B cell (primary cell): ENCODE measurements at regions not wholly inside any gene's neighbourhood (a gene's known extent, or its start where the extent isn't known, plus 50 kb on each side); places are given as distances from the start of the nearest gene placed in this dataset.

Experiments
- ATAC-seq: fragments of 200-7000 bp; cut with Tn5 transposase; one replicate; pipeline ENCODE4 v1.10.0; 2021; ENCODE audit warnings: low read depth, mild to moderate bottlenecking, moderate number of reproducible peaks, moderate library complexity
- CTCF ChIA-PET: fragments of 350-600 bp; sonication (Branson Sonifier 250); formaldehyde crosslinking; loops from one replicate; lab custom pipeline; 2021; ENCODE audit warnings: antibody characterized with exemption, inconsistent platforms; lab: Charles Lee
- POLR2A ChIA-PET: fragments of 350-600 bp; sonication (Branson Sonifier 250); formaldehyde crosslinking; loops from one replicate; lab custom pipeline; 2021; ENCODE audit warnings: antibody characterized with exemption; lab: Charles Lee
- DNase-seq: peaks from one replicate; pipeline ENCODE4 v3.0.0; 2013
- H2AFZ ChIP-seq: 2 replicates; pipeline ENCODE4 v1.6.1; 2012; ENCODE audit warnings: mild to moderate bottlenecking, low read depth, low read length; ENCODE audit not compliant: insufficient read depth, poor library complexity, severe bottlenecking
- H3K27ac ChIP-seq, 2 donors: 1 replicate in 1 of 2; 2 replicates in 1 of 2; pipeline ENCODE4 v1.5.1; 2012 to 2013; ENCODE audit warnings: low read length in 2 of 2, mild to moderate bottlenecking in 2 of 2, moderate library complexity in 1 of 2
- H3K27me3 ChIP-seq, 4 experiments: fragments of 200-600 bp in 1 of 4; sonication (generic) in 1 of 4; replicated peaks in 1 of 4; 1 replicate in 2 of 4; 2 replicates in 2 of 4; pipeline versions ENCODE4 v1.6.1 to v1.7.0; 2013 to 2016; ENCODE audit warnings: low read length in 3 of 4, mild to moderate bottlenecking in 2 of 4, mixed read lengths in 1 of 4, moderate library complexity in 1 of 4; ENCODE audit not compliant: insufficient read depth in 4 of 4, control insufficient read depth in 3 of 4; ENCODE audit errors: control extremely low read depth in 1 of 4
- H3K36me3 ChIP-seq, 2 experiments: replicated peaks in 1 of 2; 1 replicate in 1 of 2; 2 replicates in 1 of 2; pipeline versions ENCODE4 v1.6.1 to v1.7.1; 2013; ENCODE audit warnings: low read length in 1 of 2; ENCODE audit not compliant: insufficient read depth in 2 of 2, control insufficient read depth in 1 of 2; ENCODE audit errors: control extremely low read depth in 1 of 2, extremely low read depth in 1 of 2
- H3K4me1 ChIP-seq, 2 donors: fragments of 200-600 bp in 1 of 2; sonication (generic) in 1 of 2; 1 replicate in 1 of 2; 2 replicates in 1 of 2; pipeline versions ENCODE4 v1.5.1 to v1.6.1; 2013 to 2017; ENCODE audit warnings: low read length in 2 of 2; ENCODE audit not compliant: control insufficient read depth in 2 of 2, insufficient read depth in 2 of 2
- H3K4me2 ChIP-seq: replicated peaks from 2 replicates; pipeline ENCODE3; 2012; ENCODE audit warnings: mild to moderate bottlenecking, low read depth, low read length; ENCODE audit not compliant: poor library complexity, severe bottlenecking
- H3K4me3 ChIP-seq, 5 experiments: fragments of 200-600 bp in 1 of 5; sonication (generic) in 1 of 5; 1 replicate in 3 of 5; 2 replicates in 2 of 5; pipeline versions ENCODE4 v1.5.1 to v1.7.0; 2011 to 2016; ENCODE audit warnings: low read length in 4 of 5, mild to moderate bottlenecking in 4 of 5, low read depth in 2 of 5, control low read depth in 1 of 5, moderate library complexity in 1 of 5; ENCODE audit not compliant: insufficient read depth in 1 of 5; ENCODE audit errors: control extremely low read depth in 1 of 5, extremely low read depth in 1 of 5
- H3K79me2 ChIP-seq: fragments of 200-600 bp; sonication (generic); one replicate; pipeline ENCODE4 v1.6.0; 2016; ENCODE audit warnings: low read length; ENCODE audit not compliant: control insufficient read depth, insufficient read depth
- H3K9ac ChIP-seq: fragments of 200-600 bp; sonication (generic); 2 replicates; pipeline ENCODE4 v1.6.1; 2017; ENCODE audit warnings: mild to moderate bottlenecking, low read length, moderate library complexity
- H3K9me3 ChIP-seq, 3 donors: one replicate each; pipeline versions ENCODE4 v1.6.1 to v1.7.1; 2013; ENCODE audit warnings: low read length in 2 of 3; ENCODE audit not compliant: control insufficient read depth in 2 of 3, insufficient read depth in 1 of 3; ENCODE audit errors: control extremely low read depth in 1 of 3
- H4K20me1 ChIP-seq: 2 replicates; pipeline ENCODE4 v1.6.0; 2012; ENCODE audit warnings: mild to moderate bottlenecking, low read length; ENCODE audit not compliant: insufficient read depth, control insufficient read depth, poor library complexity, severe bottlenecking
- H3K27ac Mint-ChIP-seq: one replicate; pipeline ENCODE4 v1.8.0; 2021; ENCODE audit warnings: mixed read lengths
- H3K27me3 Mint-ChIP-seq: one replicate; pipeline ENCODE4 v1.8.0; 2021; ENCODE audit warnings: mixed read lengths
- H3K4me1 Mint-ChIP-seq: one replicate; pipeline ENCODE4 v1.8.0; 2021; ENCODE audit warnings: mixed read lengths
- H3K4me3 Mint-ChIP-seq: one replicate; pipeline ENCODE4 v1.8.0; 2021; ENCODE audit warnings: mixed read lengths
- H3K9me3 Mint-ChIP-seq: one replicate; pipeline ENCODE4 v1.8.0; 2022; ENCODE audit warnings: mixed read lengths; ENCODE audit not compliant: insufficient read depth
- CTCF ChIP-seq: fragments of 200-600 bp; IDR thresholded peaks from one replicate; pipeline ENCODE4 v1.8.0; 2022; ENCODE audit warnings: antibody characterized with exemption, mild to moderate bottlenecking
- EZH2 ChIP-seq: IDR thresholded peaks from 2 replicates; pipeline ENCODE4 v1.6.1; 2012; ENCODE audit warnings: borderline replicate concordance, low read depth, mild to moderate bottlenecking, moderate library complexity, low read length; ENCODE audit not compliant: insufficient read depth, poor library complexity, severe bottlenecking
- WGBS: methylation state at CpG from one replicate; pipeline ENCODE4 v1.1.5; 2013; ENCODE audit warnings: missing lambda C conversion rate; ENCODE audit not compliant: insufficient coverage; 5-methylcytosine and 5-hydroxymethylcytosine counted together
- intact Hi-C: fragments of 100-400 bp; cut with micrococcal nuclease; formaldehyde crosslinking; loops from one replicate; pipeline ENCODE4 v1.10.0; 2022

- peaks cover 22% of the 10 kb centered on the region for H3K27me3 Mint-ChIP-seq
- Histone ChIP-seq H3K4me1 (no peaks in the 10 kb centered on the region), H3K9ac (no peak overlapping the region), H3K79me2 (no peaks in the 10 kb centered on the region), H3K36me3 (no peaks in the 10 kb centered on the region), H3K27me3 (no peaks in the 10 kb centered on the region), H2AFZ (no peak overlapping the region), H3K9me3 (no peaks in the 10 kb centered on the region), H4K20me1 (no peaks in the 10 kb centered on the region), H3K27ac (no peak overlapping the region), H3K4me3 (no peak overlapping the region), H3K4me2 (no peak overlapping the region)
- WGBS, result 81% methylated on average over 3 of the region's 16 CpGs
- intact Hi-C loops, result no loop called here
- H3K27ac Mint-ChIP-seq, result no peak overlapping the region
- ChIA-PET CTCF (no interaction called here), POLR2A (no interaction called here)
- TF ChIP-seq EZH2 (no peak), CTCF (no peak)
- no peak for DNase-seq
- H3K9me3 Mint-ChIP-seq, result peaks cover 10% of the 10 kb centered on the region
- no peaks in the 10 kb centered on the region for H3K4me1 Mint-ChIP-seq
- no peak for ATAC-seq
- H3K4me3 Mint-ChIP-seq, result no peak overlapping the region
Measured at GRCh38 chr13:103168901-103169508, 102.8 kb upstream of the SLC10A2 start.

- Histone ChIP-seq H4K20me1 (no peaks in the 10 kb centered on the region), H3K4me3 (no peak overlapping the region), H3K79me2 (no peaks in the 10 kb centered on the region), H3K9me3 (no peaks in the 10 kb centered on the region), H3K27ac (no peak overlapping the region), H3K4me1 (no peaks in the 10 kb centered on the region), H3K36me3 (no peaks in the 10 kb centered on the region), H3K27me3 (no peaks in the 10 kb centered on the region), H3K9ac (no peak overlapping the region), H3K4me2 (no peak overlapping the region), H2AFZ (no peak overlapping the region)
- H3K27ac Mint-ChIP-seq, result no peak overlapping the region
- ATAC-seq (no peak), DNase-seq (no peak)
- no peak overlapping the region for H3K4me3 Mint-ChIP-seq
- TF ChIP-seq CTCF (no peak), EZH2 (no peak)
- POLR2A ChIA-PET, result no interaction called here
- peaks cover 5% of the 10 kb centered on the region for H3K27me3 Mint-ChIP-seq
- no peaks in the 10 kb centered on the region for H3K4me1 Mint-ChIP-seq
- peaks cover 8% of the 10 kb centered on the region for H3K9me3 Mint-ChIP-seq
- CTCF ChIA-PET, result no interaction called here
- intact Hi-C loops, result no loop called here
- no CpG with 5 or more reads among the region's 1 CpG for WGBS
Measured at GRCh38 chr13:103164251-103164650, 98.0 kb upstream of the SLC10A2 start.
